SU-DHL-6 (cell line): ENCODE measurements at regions not wholly inside any gene's neighbourhood (a gene's known extent, or its start where the extent isn't known, plus 50 kb on each side); places are given as distances from the start of the nearest gene placed in this dataset.

Experiments used
- CTCF ChIP-seq: fragments of 200-600 bp; sonication (generic); IDR thresholded peaks from one replicate; pipeline ENCODE4 v1.5.1; 2017; ENCODE audit warnings: antibody characterized with exemption, mild to moderate bottlenecking, low read length, moderate library complexity; ENCODE audit not compliant: insufficient read depth, poor library complexity, severe bottlenecking
- EZH2phosphoT487 ChIP-seq: fragments of 200-600 bp; sonication (generic), shearing (Covaris generic); conservative IDR thresholded peaks from 2 replicates; pipeline ENCODE4 v1.6.1; 2018; ENCODE audit warnings: mild to moderate bottlenecking, antibody characterized with exemption, low read length, moderate library complexity, mixed read lengths

- TF ChIP-seq CTCF (no peak), EZH2phosphoT487 (no peak)
These were observed 127.3 kb downstream of the KATNIP start for GRCh38 chr16:27677263-27677662.
